GM19035 (cell line): ENCODE measurements at regions not wholly inside any gene's neighbourhood (a gene's known extent, or its start where the extent isn't known, plus 50 kb on each side); places are given as distances from the start of the nearest gene placed in this dataset.

Experiments used
- ATAC-seq: cut with Tn5 transposase; IDR thresholded peaks from one replicate; pipeline ENCODE4 v1.9.1; 2021; ENCODE audit not compliant: unreplicated experiment

DNA sequence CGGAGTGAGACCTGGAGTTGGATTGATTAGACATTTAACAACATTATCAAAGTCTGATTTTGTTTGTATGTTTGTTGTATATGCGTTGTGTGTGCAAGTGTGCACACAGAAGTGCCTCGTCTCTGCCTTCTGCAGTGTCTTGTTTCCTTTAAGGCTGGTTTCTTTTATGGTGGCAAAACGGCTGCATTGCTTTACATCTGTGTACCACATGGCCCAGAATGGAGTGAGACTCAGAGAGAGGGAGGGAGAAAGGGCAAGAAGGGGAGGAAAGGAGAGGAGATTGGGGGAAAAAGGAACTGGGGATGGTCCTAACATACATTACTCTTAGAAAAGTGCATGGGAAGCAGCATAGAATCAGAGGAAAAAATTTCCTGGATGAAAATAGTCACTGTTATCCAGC, 99.7 kb upstream of the WLS start:
- no peak for ATAC-seq

DNA sequence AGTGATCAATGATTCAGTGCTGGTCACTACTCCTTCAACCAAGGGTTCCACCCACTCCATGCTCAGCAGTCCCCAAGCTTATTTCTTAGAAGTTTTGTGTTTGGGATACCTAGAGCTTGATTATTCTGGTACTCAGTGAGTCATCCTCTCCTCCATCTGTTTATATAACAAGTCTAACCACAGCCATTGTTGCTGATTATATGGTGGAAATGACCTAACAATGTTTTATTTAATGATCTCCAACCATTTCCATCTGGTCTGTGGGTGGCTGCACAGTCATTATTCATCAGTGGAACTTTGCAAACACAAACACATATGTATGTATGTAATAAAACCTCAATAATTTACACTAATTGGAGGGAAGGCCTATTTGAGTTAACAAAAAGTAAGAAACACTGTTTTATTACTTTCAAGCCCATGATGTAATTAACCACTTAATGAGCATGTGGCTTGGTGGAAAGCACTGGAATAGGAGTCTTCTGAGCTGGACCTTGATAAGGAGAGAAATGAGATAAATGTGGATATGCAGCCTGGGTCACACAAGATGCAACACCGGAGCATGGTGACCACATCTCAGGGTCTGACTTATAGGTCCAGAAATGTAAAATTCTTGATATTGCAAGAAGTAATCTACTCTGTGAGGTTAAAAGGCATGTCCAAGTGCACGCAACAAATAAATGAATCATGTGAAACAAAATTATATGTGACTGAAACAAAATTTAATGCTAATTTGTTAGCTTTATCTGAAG, 99.0 kb upstream of the WLS start:
- ATAC-seq = no peak

DNA sequence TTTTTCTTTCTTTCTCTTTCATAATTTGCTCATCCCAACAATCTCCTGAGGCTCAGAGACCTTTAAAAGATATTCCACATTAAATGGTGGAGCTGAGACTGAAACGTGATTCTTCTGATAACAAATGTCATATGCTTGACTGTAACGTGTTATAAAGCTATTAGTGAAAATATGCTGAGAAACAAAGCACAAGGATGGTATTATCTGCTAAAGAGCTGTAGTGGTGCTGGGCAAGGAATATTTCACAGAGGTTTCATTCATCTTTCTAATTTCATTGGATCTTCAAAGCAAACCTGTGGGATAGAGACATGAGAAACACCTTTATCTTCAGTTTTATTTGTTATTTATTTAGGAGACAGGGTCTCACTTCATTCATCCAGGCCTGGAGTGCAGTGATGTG, 98.1 kb upstream of the WLS start:
- ATAC-seq = no peak

DNA sequence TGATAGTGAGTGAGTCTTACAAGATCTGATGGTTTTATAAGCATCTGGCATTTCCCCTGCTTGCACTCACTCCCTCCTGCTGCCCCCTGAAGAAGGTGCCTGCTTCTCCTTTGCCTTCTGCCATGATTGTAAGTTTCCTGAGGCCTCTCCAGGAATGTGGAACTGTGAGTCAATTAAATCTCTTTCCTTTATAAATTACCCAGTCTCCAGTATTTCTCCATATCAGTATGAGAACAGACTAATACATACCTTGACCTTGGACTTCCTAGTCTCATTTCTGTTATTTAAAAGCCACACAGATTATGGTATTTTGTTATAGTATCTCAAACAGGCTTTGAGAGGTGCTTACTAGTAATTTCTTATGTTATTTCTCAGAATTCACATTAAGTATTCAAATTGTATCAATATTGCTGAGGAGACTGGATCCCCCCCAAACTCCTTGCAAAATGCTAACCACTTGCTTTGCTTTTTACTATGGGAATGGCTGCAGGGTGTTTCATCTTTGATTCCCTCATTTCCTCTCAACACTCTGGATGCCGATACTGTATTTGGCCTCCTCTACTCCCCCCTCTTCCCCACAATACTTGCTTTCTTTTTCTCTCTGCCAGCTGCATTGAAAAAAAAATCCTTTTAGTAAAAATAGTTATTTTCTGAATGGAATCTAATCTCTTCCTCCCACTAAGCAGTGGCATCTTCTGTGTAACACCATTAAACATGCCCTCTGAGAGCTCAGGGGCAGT, 96.9 kb upstream of the WLS start:
- ATAC-seq = no peak

DNA sequence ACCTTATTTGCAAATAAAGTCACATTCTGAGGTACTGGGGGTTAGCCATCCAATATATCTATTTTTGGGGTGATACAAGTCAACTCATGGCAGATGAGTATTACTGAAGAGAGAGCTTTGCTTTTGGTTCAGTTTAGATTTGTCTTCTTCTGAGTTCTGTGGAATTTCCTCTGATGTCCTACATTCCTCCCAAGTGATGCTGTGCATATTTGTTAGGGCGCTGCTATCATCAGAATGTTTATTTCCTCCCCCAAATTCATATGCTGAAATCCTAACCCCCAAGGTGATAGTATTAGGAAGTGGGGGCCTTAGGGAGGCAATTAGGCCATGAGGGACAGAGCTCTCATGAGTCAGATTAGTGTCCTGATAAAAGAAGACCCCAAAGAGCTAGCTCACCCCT, 96.2 kb upstream of the WLS start:
- no peak for ATAC-seq

DNA sequence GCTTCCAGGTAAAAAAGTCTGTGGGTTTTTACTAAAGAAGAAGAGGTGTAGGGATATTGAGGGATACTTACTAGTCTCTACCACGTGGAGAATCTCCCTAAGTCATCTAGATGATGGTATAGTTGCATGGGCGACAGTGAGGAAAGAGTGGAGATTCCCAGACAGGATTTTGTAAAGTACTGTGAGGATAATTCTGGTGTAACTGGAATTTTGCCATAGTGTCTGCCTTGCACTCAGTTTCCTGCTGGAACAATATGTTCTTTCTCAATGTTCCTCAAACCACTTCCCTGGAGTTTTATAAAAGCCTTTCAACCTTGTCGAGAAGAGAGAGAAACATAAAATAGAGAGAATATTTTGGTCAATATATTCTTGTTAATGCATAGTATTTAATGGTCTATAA, 95.1 kb upstream of the WLS start:
- no peak for ATAC-seq

DNA sequence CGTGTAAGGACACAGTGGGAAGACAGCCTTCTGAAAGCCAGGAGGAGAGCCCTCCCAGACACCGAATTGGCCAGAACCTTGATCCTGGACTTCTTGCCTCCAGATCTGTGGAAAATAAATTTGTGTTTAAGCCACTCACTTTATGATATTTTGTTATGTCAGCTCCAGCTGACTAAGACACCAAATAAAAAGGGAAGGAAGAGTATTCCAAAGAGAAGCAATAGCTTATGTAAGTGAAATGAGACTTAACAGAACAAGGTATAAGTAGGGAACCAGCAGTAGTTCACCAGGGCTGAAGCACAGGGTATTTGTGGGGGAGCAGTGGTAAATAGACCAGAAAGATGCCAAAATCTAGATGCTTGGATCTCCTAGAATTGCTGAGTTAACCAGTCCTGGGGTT, 94.2 kb upstream of the WLS start:
- no peak for ATAC-seq

DNA sequence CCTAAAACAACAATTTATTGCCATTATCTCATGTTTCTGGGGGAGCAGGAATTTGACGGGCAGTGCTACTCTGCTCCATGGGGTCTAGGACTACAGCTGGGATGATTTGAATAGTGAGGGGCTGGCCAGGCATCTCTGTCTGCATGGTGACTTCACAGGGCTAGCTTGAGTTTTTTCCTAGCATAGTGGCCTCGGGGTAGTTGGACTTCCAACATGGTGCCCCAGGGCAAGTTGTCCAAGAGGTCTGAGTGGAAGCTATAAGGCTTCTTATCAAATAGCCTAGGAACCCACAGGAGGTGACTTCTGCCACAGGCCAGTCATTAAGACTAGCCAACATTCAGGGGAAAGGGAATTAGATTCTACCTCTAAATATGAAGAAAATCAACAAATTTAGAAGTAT, 92.0 kb upstream of the WLS start:
- no peak for ATAC-seq

DNA sequence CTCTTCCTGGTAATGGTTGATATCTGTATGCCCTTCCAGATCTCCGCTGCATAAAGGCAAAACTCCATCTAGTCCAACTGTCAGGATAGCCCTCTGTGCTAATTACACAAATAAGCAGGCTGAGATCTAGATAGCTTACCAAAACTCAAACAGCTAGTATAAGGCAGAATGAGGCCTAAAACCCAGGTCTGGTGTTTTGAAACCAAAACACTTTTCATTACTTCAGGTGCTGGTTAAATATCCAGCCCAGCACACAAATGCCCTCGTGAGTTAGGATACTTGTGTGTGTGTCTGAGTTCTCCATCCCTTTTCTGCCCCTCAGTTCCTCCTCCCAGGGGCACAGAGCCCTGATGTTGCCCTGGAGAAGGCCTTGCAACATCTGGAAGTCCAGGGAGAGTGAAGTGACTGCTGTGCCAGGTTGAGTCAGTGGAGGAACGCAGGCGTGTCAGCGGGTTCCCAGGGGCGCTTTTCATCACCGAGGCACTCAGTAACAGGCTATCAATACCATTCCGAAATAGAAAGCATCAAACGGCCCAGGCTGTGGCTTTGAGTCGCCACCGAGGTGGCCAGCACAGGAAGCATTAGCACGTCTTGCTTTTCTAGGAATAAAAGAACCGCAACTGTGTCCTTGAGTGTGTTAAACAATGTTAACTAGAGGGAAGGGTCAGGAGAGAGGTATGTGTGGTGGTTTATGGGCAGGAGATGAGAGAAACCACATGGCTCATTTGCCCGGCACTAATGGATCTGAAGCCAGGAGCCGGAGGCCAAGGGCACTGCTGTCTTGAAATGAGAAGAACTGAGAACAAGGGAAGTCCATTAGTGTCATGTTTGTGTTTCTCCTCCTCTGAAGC, 90.7 kb upstream of the WLS start:
- ATAC-seq = no peak

DNA sequence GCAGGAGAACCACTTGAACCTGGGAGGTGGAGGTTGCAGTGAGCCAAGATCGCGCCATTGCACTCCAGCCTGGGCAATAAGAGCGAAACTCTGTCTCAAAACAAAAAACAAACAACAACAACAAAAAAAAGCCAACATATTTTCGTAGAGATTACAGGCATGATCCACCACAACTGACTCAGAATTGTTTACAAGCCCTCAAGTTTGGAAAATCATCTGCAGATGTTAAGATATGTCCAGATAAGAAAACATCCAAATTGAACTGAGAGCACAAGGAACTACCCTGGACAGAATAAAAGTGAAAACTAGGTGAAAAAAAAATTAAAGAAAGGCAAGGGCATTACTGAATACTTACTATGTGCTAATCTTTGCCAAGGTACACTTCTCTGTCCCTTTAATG, 89.8 kb upstream of the WLS start:
- ATAC-seq = no peak

DNA sequence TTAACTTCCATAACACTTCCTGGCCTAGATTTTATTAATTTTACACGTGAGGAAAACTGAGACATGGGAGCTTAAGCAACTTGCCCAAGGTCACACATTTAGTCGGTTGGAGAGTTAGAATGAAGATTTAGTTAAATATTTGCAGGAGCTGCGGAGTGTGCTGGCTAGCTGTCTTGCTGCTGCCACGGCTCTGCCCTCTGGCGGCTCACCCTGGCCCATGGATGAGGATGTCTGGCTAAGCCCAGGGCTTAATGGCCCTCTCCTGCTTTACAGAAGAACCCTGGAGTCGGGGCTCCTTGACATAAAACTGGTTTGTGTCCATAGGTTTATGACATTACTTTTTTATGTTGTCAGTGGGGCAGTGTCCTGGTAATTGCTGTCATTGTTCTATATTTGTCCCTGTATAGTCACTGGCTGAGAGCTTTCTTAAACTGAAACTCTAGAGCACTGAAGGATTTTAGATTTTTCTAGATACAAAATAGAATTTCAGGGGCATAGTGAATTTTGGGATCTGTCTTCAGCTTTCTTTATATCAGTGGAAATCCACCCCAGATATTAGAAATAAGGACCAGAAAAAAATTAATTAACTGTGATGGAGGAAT, 88.9 kb upstream of the WLS start:
- no peak for ATAC-seq

DNA sequence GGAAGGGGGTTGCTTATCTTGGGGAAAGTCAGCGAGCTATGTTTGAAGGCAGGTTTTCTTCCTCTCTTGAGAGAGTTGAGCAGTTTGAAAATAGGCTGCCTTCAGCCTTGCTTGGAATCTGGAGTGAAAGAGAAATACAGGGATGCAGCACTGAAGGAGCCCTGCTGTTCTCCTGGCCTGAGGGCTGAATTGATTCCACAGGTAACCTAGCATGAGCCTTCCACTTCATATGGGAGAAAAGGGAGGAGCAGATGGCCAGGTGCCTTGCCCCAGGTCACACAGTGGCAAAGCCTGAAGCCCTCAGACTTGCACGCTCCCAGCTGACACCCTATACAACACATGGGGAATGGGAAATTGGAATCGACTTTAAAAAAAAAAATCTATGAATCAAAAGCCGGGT, 88.0 kb upstream of the WLS start:
- ATAC-seq = no peak

DNA sequence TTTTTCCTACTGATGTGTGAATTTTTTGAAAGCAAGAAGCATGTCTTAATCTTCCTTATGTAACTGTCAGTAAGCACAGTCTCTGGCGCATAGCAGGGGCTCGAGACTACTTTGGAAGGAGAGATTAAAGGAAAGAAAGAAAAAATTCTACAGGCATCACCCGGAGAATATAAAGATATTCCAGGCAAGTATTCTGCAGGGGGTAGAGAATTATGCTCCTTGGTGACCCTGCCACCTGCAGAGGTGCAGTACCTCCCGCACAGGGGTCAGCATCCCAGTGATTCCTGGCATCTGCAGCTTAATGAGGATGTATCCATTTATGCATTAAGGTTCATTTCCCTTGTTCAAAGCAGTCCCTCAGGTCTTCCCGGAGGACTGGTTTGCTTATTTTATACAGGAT, 87.6 kb upstream of the WLS start:
- ATAC-seq = no peak

DNA sequence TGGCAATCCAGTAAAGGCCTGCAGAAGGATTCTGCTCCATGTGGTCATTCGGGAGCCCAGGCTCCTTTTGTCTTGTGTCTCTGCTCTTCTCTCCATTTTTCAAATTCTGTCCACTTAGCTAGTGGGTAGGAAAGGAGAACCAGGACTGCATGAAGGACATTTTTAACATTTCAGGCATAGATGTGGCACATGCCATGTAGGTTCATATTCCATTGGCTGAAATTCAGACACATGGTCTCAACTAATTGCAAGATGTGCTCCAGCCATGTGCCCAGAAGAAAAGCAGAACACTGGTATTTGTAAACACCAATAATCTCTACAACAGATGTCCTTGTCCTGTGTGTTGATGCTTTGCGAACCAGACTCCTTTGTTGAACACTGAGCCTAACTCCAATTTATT, 85.2 kb upstream of the WLS start:
- ATAC-seq = no peak

DNA sequence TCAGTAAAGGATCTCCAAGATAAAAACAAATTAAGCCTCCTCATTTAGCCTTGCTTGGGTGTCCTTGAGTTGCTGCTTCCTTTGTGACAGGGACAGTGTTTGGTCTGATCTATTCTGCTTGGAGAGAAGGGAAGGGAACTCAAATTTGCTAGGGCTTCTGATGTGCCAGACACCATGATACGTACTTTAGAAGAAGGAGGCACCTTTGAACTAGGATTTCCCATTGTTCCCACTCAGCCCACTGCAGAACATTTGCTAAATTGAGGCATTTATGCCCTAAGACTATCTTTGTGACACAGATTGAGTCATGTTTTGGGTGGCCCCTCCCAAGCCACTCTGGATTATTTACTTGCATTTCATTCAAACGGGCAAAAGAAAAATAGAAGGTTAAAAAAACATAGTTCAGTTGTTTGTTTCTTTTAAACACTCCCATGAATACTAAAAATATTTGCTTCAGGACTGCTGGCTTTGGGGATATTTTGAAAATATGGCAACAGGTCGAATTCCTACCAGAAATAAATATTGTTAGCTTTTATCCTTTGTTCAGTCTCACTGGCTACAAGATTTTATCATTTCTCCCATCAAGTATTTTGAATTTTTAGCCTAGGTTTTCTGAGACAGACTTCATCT, 81.9 kb upstream of the WLS start:
- ATAC-seq = no peak

DNA sequence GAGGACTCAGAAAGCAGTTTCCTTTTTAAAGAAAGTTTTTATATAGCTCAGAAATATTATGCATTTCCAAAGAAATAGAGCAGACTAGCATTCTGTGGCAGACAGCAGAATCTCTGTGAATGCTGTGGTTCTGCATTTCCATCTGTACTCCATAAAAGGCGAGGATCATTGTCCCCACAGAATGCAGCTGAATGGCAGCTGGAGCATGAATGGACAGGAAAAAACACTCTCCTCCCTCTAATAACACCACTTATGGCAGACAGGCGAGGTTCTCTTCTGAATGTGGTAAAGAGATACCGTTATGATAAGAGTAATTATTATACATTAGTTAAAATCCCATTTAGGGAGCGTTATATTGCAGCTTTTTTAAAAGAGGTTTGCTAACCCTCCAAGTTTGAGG, 81.4 kb upstream of the WLS start:
- no peak for ATAC-seq

DNA sequence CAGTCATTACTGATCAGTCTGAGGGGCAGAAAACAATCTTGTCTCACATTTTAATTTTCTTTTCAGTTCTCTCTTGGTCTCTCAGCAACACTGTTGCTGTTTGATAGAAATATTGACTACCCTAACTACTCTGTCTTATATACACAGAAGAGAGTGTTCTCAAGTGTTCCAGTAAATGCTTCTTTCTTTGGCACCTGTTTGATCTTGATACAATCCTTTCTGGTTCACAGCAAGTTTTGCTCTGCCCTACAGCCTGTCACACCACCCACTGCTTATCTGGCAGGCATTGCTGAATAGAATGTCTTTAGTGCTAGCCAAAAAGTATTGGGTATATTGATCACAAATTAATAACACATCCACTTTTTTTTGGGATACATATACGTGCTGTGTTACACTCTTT, 75.7 kb upstream of the WLS start:
- ATAC-seq = no peak

DNA sequence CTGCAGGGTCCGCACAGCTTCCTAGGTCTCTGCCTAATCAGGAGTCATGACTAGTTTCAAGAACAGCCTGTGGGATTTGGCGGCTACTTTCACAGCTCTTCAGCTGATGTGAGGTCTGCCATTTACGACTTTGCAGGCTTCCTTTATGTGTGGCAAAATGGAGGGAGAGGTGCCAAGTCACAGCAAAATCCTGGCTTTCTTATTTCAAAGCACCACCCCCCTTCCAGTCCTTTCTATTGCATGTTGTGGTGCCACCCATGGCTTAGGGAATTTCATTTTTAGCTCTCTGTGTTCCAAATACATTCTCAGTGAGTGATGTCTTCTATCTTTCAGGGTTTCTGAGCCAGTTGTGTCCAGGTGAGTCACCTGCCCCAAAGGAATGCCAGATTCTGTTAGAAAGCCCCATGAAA, 75.1 kb upstream of the WLS start:
- ATAC-seq = no peak

DNA sequence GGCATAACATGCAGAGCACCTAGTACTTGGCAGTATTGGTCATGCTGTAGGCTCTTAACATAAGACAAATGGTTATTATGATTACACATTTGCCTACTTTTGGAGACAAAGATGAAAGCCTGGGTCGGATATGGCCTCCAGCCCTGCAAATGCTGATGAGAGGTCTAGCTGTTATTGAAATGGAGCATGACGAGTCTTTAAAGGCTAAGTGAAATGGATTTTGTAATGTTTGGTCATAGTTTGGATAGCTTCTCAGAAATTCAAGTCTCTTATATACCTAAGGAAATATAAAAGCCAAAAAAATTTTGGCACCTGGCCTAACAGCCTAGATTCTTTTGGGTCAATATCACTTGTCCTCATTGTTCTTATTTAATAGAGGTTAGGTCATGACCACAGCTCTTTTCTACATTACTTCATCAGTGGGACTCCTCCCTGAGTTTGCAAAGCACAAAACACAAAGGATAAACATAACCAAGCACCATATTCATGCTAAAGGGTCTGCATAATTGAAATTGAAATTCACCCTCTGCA, 69.2 kb upstream of the WLS start:
- no peak for ATAC-seq

DNA sequence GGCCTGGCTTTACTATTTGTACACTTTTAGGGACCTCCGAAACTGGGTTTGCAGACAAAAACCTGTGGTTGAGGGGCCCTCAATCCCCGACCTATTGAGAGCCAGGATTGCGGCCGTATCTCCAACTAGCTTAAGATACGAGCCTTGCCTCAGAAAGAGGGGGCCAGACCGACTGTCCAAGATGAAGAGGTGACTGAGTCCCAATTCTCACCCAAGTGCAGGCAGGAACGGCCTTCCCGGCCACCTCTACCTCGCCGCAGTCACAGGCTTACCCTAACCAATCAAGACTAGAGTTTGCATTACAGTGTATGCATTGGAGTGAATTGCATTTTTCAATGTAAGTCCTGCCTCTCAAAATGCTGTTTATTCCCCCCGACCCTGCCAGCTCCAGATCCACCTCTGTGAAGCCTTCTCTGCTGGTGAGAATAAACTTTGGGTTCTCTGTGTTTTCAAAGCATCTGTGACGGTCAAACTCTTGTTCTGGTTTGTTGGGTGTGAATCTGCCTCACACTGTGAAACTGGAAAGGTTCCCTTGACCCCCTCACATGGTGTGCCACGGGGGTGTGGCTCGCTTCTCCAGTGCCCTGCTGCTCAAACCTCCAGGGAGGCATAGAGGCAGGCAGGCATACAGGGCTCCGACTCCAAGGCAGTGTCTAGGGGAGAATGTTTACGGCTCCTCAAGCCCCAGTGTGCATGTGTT, 62.2 kb upstream of the WLS start:
- no peak for ATAC-seq
